Thoracic aorta (tissue), 2 donors: ENCODE measurements at regions not wholly inside any gene's neighbourhood (a gene's known extent, or its start where the extent isn't known, plus 50 kb on each side); places are given as distances from the start of the nearest gene placed in this dataset.

Source experiments
- ATAC-seq: fragments of 150-250 bp; one replicate; pipeline ENCODE4 v1.8.0; 2017; ENCODE audit warnings: low read depth; ENCODE audit not compliant: insufficient number of reproducible peaks, low FRiP score
- DNase-seq: peaks from one replicate; pipeline ENCODE4 v3.0.0-alpha.2; 2020; ENCODE audit warnings: low spot score
- H3K27ac ChIP-seq, 2 donors: fragments of 200-600 bp; sonication (generic); 1 replicate in 1 of 2; 2 replicates in 1 of 2; pipeline ENCODE4 v1.5.1; 2016; ENCODE audit warnings: mild to moderate bottlenecking in 2 of 2, moderate library complexity in 2 of 2
- H3K27me3 ChIP-seq: fragments of 200-600 bp; sonication (generic); replicated peaks from 2 replicates; pipeline ENCODE4 v1.6.0; 2016; ENCODE audit warnings: mild to moderate bottlenecking; ENCODE audit not compliant: insufficient read depth
- H3K36me3 ChIP-seq: fragments of 200-600 bp; sonication (generic); one replicate; pipeline ENCODE4 v1.5.1; 2016
- H3K4me1 ChIP-seq, 2 donors: fragments of 200-600 bp; sonication (generic); 1 replicate in 1 of 2; 2 replicates in 1 of 2; pipeline versions ENCODE4 v1.5.1 to v1.6.0; 2016; ENCODE audit warnings: low read depth in 2 of 2, mild to moderate bottlenecking in 1 of 2; ENCODE audit not compliant: control insufficient read depth in 1 of 2
- H3K4me3 ChIP-seq: fragments of 200-600 bp; sonication (generic); 2 replicates; pipeline ENCODE4 v1.5.1; 2016; ENCODE audit warnings: mild to moderate bottlenecking
- H3K9me3 ChIP-seq: fragments of 200-600 bp; sonication (generic); 2 replicates; pipeline ENCODE4 v1.5.1; 2016
- TF ChIP-seq, protein P1 (sequence below): fragments of 200-600 bp; sonication (generic); IDR thresholded peaks from one replicate; pipeline ENCODE4 v1.5.1; 2019; ENCODE audit warnings: antibody characterized with exemption

DNA sequence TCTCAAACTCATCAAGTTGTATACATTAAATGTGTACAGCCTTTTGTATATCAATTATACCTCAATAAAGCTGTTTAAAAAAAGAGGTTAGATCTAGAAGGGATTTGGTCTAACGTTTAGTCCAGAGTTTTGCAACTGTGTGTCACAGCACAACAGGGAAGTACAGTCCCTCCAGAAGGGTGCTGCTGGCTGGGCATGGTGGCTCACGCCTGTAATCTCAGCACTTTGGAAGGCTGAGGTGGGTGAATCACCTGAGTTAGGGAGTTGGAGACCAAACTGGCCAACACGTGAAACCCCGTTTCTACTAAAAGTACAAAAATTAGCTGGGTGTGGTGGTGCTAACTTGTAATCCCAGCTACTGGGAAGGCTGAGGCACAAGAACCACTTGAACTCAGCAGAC, 78.3 kb upstream of the HAO2 start:
- Histone ChIP-seq H3K9me3 (no peaks in the 10 kb centered on the region), H3K36me3 (no peaks in the 10 kb centered on the region), H3K4me3 (no peak overlapping the region), H3K4me1 (no peaks in the 10 kb centered on the region), H3K27me3 (no peaks in the 10 kb centered on the region), H3K27ac (no peak overlapping the region)
- TF ChIP-seq, protein P1, sequence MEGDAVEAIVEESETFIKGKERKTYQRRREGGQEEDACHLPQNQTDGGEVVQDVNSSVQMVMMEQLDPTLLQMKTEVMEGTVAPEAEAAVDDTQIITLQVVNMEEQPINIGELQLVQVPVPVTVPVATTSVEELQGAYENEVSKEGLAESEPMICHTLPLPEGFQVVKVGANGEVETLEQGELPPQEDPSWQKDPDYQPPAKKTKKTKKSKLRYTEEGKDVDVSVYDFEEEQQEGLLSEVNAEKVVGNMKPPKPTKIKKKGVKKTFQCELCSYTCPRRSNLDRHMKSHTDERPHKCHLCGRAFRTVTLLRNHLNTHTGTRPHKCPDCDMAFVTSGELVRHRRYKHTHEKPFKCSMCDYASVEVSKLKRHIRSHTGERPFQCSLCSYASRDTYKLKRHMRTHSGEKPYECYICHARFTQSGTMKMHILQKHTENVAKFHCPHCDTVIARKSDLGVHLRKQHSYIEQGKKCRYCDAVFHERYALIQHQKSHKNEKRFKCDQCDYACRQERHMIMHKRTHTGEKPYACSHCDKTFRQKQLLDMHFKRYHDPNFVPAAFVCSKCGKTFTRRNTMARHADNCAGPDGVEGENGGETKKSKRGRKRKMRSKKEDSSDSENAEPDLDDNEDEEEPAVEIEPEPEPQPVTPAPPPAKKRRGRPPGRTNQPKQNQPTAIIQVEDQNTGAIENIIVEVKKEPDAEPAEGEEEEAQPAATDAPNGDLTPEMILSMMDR: no peak
- DNase-seq (no peak), ATAC-seq (no peak)

DNA sequence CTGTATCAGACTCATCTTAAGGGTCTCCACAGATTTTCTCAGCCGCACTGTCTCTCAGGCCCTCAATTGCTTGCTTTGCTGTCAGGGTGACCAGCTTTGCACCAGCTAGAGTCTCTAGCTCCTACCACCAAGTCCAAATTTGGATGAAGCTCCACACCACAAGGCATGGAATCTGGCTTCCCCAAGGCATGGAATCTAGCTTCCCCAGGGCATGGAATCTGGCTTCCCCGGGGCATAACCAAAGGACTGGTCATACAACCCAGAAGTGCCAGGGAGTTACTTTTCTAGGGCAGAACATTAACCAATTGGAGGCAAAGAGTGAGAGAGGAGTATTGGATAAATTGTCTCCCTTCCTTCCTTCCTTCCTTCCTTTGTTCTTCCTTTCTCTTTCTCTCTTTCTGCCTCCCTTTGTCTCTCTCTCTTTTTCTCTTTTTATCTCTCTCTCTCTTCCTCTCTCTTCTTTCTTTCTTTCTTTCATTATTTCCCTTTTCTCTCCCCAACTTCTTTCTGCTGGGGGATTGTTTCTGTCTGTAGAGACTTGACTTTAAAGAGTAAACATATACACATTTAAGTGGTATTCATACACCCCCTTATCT, 76.9 kb upstream of the HAO2 start:
- Histone ChIP-seq H3K4me1 (no peaks in the 10 kb centered on the region), H3K9me3 (no peaks in the 10 kb centered on the region), H3K27me3 (no peaks in the 10 kb centered on the region), H3K36me3 (no peaks in the 10 kb centered on the region), H3K4me3 (no peak overlapping the region), H3K27ac (no peak overlapping the region)
- DNase-seq (no peak), ATAC-seq (no peak)
- TF ChIP-seq, protein P1: no peak

DNA sequence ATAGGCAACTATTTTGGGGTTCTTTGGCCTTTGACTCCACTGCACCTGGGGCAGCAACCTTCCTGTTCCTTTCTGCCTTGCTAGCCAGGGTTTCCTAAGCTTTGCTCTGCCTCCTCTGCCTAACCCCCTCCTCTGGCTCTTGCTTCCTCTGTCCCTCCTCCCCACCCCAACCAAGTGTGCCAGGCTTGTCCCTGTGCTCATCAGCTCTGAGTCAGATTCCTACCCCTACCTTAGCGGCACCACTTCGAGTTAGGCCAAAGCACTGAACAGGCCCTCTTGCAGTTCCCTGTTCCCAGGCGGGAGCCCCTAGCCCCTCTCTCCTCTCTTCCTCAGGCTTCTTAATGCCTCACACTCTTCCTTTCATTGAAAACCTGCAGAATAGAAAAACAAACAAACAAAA, 74.8 kb upstream of the HAO2 start:
- Histone ChIP-seq H3K4me3 (no peak overlapping the region), H3K36me3 (no peaks in the 10 kb centered on the region), H3K27ac (no peak overlapping the region), H3K27me3 (no peaks in the 10 kb centered on the region), H3K4me1 (no peaks in the 10 kb centered on the region), H3K9me3 (no peaks in the 10 kb centered on the region)
- ATAC-seq (no peak), DNase-seq (no peak)
- TF ChIP-seq, protein P1: no peak

DNA sequence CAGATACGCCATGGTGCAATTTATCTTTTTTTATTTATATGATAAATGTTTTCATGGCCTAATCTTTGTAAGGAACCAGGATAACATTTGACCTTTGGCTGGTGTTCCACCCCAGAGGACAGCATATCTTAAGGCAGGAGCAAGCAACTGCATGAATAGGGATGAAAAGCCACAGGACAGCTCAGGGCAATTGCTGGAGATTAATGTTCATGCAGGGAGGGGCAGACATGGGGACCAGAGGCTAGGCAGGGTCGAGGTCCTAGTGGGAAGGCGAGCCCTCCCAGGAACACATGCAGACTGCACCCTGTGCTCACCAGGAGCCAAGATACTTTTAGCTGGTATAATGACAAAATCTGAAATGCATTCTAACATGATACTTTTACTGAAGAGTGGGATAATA, 74.4 kb upstream of the HAO2 start:
- H3K27ac ChIP-seq: no peak overlapping the region
- no peaks in the 10 kb centered on the region for H3K36me3 ChIP-seq
- no peaks in the 10 kb centered on the region for H3K9me3 ChIP-seq
- H3K27me3 ChIP-seq: no peaks in the 10 kb centered on the region
- ATAC-seq: no peak
- no peak overlapping the region for H3K4me3 ChIP-seq
- no peaks in the 10 kb centered on the region for H3K4me1 ChIP-seq
- DNase-seq: no peak
- TF ChIP-seq, protein P1: no peak

DNA sequence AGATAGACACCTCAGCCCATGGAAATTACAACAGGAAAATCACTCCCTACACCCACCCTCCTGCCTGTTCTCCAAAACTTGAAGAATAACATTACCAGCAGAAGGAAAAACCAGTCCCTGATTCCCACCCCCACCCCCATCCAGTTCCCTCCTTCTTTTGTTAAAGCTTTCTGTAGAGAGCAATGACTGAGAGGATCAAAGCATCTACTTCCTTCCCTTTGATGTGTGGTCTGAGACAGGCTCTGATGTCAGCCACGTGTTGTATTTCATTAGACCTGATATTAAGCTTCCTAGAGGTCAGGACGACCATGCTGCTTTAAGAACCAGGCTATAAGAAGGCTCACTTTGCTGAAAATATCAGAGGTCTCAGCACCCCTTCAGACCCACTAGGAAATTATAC, 73.9 kb upstream of the HAO2 start:
- Histone ChIP-seq H3K27me3 (no peaks in the 10 kb centered on the region), H3K4me1 (no peaks in the 10 kb centered on the region), H3K27ac (no peak overlapping the region), H3K36me3 (no peaks in the 10 kb centered on the region), H3K4me3 (no peak overlapping the region), H3K9me3 (no peaks in the 10 kb centered on the region)
- DNase-seq: no peak
- TF ChIP-seq, protein P1: no peak
- no peak for ATAC-seq
